LNCAP (cell line): ENCODE measurements at regions not wholly inside any gene's neighbourhood (a gene's known extent, or its start where the extent isn't known, plus 50 kb on each side); places are given as distances from the start of the nearest gene placed in this dataset.

Experiments
- TF ChIP-seq, protein P1 (sequence below): fragments of 450-650 bp; IDR thresholded peaks from 2 replicates; pipeline ENCODE4 v1.5.1; 2017; ENCODE audit warnings: mild to moderate bottlenecking

DNA sequence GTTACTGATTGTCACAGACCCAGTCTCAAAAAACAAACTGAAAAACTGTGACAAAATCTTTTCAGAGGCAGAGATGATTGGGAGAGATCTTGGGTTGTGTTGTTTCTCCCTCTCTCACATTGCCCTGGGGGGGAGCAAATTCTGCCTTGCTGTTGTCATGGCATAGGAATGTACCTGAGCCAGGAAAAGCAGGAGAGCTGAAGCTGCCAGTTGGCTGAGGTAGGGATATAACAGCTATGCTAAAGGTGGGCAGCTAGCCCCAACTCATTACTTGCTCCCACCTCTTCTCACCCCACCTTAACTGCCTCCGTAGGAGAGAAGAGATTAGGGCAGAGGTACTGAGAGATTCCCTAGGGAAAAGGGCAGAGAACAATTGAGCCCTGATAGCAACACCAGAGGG lies 299.3 kb downstream of the OSR1 start:
- TF ChIP-seq, protein P1, sequence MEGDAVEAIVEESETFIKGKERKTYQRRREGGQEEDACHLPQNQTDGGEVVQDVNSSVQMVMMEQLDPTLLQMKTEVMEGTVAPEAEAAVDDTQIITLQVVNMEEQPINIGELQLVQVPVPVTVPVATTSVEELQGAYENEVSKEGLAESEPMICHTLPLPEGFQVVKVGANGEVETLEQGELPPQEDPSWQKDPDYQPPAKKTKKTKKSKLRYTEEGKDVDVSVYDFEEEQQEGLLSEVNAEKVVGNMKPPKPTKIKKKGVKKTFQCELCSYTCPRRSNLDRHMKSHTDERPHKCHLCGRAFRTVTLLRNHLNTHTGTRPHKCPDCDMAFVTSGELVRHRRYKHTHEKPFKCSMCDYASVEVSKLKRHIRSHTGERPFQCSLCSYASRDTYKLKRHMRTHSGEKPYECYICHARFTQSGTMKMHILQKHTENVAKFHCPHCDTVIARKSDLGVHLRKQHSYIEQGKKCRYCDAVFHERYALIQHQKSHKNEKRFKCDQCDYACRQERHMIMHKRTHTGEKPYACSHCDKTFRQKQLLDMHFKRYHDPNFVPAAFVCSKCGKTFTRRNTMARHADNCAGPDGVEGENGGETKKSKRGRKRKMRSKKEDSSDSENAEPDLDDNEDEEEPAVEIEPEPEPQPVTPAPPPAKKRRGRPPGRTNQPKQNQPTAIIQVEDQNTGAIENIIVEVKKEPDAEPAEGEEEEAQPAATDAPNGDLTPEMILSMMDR = no peak

- TF ChIP-seq, protein P1 = no peak
Observed at GRCh38 chr2:19051203-19051831, 307.1 kb downstream of the OSR1 start.

GRCh38 chr2:19050354-19050753 lies 308.1 kb downstream of the OSR1 start:
- TF ChIP-seq, protein P1 = no peak

- TF ChIP-seq, protein P1 = no peak
Observed at GRCh38 chr2:19048593-19049266, 309.7 kb downstream of the OSR1 start.

DNA sequence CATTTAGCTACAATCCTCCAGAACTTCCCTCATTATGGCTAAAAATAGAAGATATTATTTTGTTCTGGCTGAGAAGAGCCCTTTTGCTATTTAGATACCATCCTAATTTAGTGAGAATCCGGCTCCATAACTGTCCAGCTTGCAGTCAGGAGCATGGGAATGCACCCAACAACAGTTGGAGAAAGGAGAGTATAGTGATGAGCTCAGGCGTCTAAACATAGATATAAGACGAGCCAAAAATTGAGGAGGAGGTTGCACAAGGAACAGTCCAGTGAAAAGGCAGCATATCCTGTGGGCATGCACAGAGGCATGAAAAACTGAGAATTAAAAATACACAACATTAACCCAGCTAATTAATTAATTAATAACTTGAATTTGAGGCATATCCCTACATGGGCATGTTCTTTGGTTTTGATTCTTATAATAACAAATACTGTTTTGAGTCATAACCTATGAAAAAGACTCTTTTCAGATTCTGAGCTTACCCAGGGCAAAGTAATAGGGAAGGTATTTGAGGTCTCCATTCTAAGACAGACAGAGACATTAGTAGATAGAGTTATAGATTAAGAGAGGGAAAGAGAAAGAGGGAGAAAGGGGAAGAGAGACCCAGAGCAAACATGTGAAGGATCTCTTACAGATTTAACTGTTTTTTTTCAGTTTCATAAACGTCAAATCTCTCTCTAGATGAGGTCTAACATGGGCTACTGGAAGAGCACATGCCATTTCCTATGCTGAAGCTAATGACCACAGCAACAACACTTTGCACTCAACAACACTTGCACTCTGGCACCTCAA lies 311.2 kb downstream of the OSR1 start:
- TF ChIP-seq, protein P1 = no peak

- TF ChIP-seq, protein P1 = no peak
Observed at GRCh38 chr2:19045151-19045550, 313.3 kb downstream of the OSR1 start.

DNA sequence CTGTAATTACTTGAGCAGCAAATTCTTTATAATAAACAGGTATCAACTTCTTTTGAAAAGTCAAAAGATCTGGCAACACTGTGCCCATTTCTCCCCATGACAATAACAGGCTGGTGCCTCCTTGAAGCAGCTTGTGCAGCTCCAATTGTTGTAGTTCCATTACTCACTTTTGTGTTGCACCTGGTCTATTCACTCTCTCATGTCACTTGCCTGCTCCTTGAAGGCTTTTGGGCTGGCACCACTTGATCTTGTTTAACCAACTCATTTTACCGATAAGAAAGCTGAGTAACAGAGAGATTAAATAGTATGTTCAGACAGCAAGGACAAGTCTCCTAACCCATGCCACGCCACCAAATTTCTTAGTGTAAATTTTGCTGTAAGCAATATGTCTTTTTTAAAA lies 314.5 kb downstream of the OSR1 start:
- TF ChIP-seq, protein P1 = no peak
